GM19239 (cell line): ENCODE measurements at regions not wholly inside any gene's neighbourhood (a gene's known extent, or its start where the extent isn't known, plus 50 kb on each side); places are given as distances from the start of the nearest gene placed in this dataset.
A peak's percentile ranks its signal among the peaks of the same experiment; 100 is the strongest.
"Not testable (repeated sequence)": the region's sequence is repeated elsewhere in the genome, so short reads cannot be mapped to it uniquely, and the experiment has no call there.

ENCODE experiments used
- DNase-seq: peaks from one replicate; pipeline ENCODE4 v3.0.0; 2011; ENCODE audit warnings: low spot score; ENCODE audit not compliant: insufficient read length
- FAIRE-seq: peaks from 2 replicates; lab custom pipeline; 2011; peaks lifted over from hg19 to GRCh38; lab: Jason Lieb, UNC

GRCh38 chr7:97234494-97234893 lies 117.0 kb downstream of the SDHAF3 start:
- FAIRE-seq, DNase-seq: not testable (repeated sequence)

- FAIRE-seq (no peak), DNase-seq (no peak)
These were observed 128.8 kb downstream of the SDHAF3 start for GRCh38 chr7:97246317-97246716.

- not testable (repeated sequence) for FAIRE-seq, DNase-seq
These were observed 140.7 kb downstream of the SDHAF3 start for GRCh38 chr7:97258187-97258586.

GRCh38 chr7:97269741-97270140 lies 152.2 kb downstream of the SDHAF3 start:
- FAIRE-seq (no peak), DNase-seq (no peak)

GRCh38 chr7:97270280-97270679 lies 152.8 kb downstream of the SDHAF3 start:
- no peak for FAIRE-seq
- no peak for DNase-seq

GRCh38 chr7:97271619-97272018 lies 154.1 kb downstream of the SDHAF3 start:
- no peak for DNase-seq
- no peak for FAIRE-seq

- DNase-seq (peak; percentile 23), FAIRE-seq (peak; percentile 37)
These were observed 154.9 kb downstream of the SDHAF3 start for GRCh38 chr7:97272237-97272975.

GRCh38 chr7:97275475-97275874 lies 158.0 kb downstream of the SDHAF3 start:
- no peak for FAIRE-seq
- no peak for DNase-seq

- no peak for FAIRE-seq
- DNase-seq: no peak
These were observed 163.5 kb downstream of the SDHAF3 start for GRCh38 chr7:97280950-97281349.

GRCh38 chr7:97285348-97285747 lies 167.8 kb downstream of the SDHAF3 start:
- DNase-seq (no peak), FAIRE-seq (no peak)

GRCh38 chr7:97293031-97293430 lies 175.5 kb downstream of the SDHAF3 start:
- FAIRE-seq (no peak), DNase-seq (no peak)

- FAIRE-seq: no peak
- DNase-seq: no peak
These were observed 181.1 kb downstream of the SDHAF3 start for GRCh38 chr7:97298561-97298960.

GRCh38 chr7:97305589-97305988 lies 188.1 kb downstream of the SDHAF3 start:
- FAIRE-seq (no peak), DNase-seq (no peak)

- FAIRE-seq (no peak), DNase-seq (no peak)
These were observed 190.1 kb downstream of the SDHAF3 start for GRCh38 chr7:97307521-97308108.

- DNase-seq: no peak
- no peak for FAIRE-seq
These were observed 196.4 kb downstream of the SDHAF3 start for GRCh38 chr7:97313900-97314299.

- DNase-seq (no peak), FAIRE-seq (no peak)
These were observed 200.1 kb downstream of the SDHAF3 start for GRCh38 chr7:97317575-97317974.

- not testable (repeated sequence) for FAIRE-seq, DNase-seq
These were observed 212.4 kb downstream of the SDHAF3 start for GRCh38 chr7:97329871-97330270.

GRCh38 chr7:97337849-97338248 lies 220.4 kb downstream of the SDHAF3 start:
- FAIRE-seq (no peak), DNase-seq (no peak)

- FAIRE-seq (no peak), DNase-seq (no peak)
These were observed 225.0 kb downstream of the SDHAF3 start for GRCh38 chr7:97342512-97342911.

- no peak for FAIRE-seq
- DNase-seq: no peak
These were observed 228.9 kb downstream of the SDHAF3 start for GRCh38 chr7:97346349-97346748.

GRCh38 chr7:97351488-97351887 lies 234.0 kb downstream of the SDHAF3 start:
- no peak for FAIRE-seq
- DNase-seq: no peak

- FAIRE-seq: no peak
- no peak for DNase-seq
These were observed 240.0 kb downstream of the SDHAF3 start for GRCh38 chr7:97357459-97357858.
